Cardiac muscle cell (in vitro differentiated cells and primary cell): ENCODE measurements at regions not wholly inside any gene's neighbourhood (a gene's known extent, or its start where the extent isn't known, plus 50 kb on each side); places are given as distances from the start of the nearest gene placed in this dataset.

Experiments
- DNase-seq, 2 donors: peaks; one replicate each; pipeline versions ENCODE4 v3.0.0 to v3.0.0-alpha.2; 2010 to 2017; ENCODE audit warnings: low read depth in 1 of 2, low spot score in 1 of 2
- H3K27ac ChIP-seq: fragments of 200-600 bp; sonication (generic); 2 replicates; pipeline ENCODE4 v1.5.1; 2016
- H3K27me3 ChIP-seq: fragments of 200-600 bp; sonication (generic); 2 replicates; pipeline ENCODE4 v1.6.0; 2016; ENCODE audit warnings: control low read depth
- H3K36me3 ChIP-seq: fragments of 200-600 bp; sonication (generic); 2 replicates; pipeline ENCODE4 v1.5.1; 2016; ENCODE audit warnings: control low read depth
- H3K4me1 ChIP-seq: fragments of 200-600 bp; sonication (generic); 2 replicates; pipeline ENCODE4 v1.8.1; 2017; ENCODE audit warnings: low read depth, mild to moderate bottlenecking, mixed run types
- H3K4me3 ChIP-seq: fragments of 200-600 bp; sonication (generic); 2 replicates; pipeline ENCODE4 v1.5.1; 2016; ENCODE audit warnings: mild to moderate bottlenecking
- H3K9me3 ChIP-seq: fragments of 200-600 bp; sonication (generic); 2 replicates; pipeline ENCODE4 v1.5.1; 2017; ENCODE audit warnings: low read depth, mild to moderate bottlenecking, control low read depth
- CTCF ChIP-seq: IDR thresholded peaks from 2 replicates; pipeline ENCODE4 v1.5.1; 2012; ENCODE audit warnings: low read depth, mild to moderate bottlenecking, low read length

- Histone ChIP-seq H3K27ac (no peak overlapping the region), H3K27me3 (no peaks in the 10 kb centered on the region), H3K36me3 (no peaks in the 10 kb centered on the region), H3K4me3 (no peak overlapping the region), H3K9me3 (no peaks in the 10 kb centered on the region), H3K4me1 (peaks cover 14% of the 10 kb centered on the region)
- DNase-seq = no peak
- TF ChIP-seq CTCF = no peak
Measured at GRCh38 chr12:84745127-84745526, 167.5 kb downstream of the SLC6A15 start.

- no peak for TF ChIP-seq CTCF
- H3K27me3 ChIP-seq = no peaks in the 10 kb centered on the region
- DNase-seq = peak in 1 of 2 donors; percentile 38
- no peaks in the 10 kb centered on the region for H3K36me3 ChIP-seq
- no peaks in the 10 kb centered on the region for H3K9me3 ChIP-seq
- peak overlapping the region; percentile 28 for H3K27ac ChIP-seq
- peaks cover 26% of the 10 kb centered on the region for H3K4me1 ChIP-seq
- H3K4me3 ChIP-seq = no peak overlapping the region
Measured at GRCh38 chr12:84741692-84742091, 170.9 kb downstream of the SLC6A15 start.

- Histone ChIP-seq H3K27me3 (no peaks in the 10 kb centered on the region), H3K36me3 (no peaks in the 10 kb centered on the region), H3K4me1 (peaks cover 26% of the 10 kb centered on the region), H3K4me3 (no peak overlapping the region), H3K9me3 (no peaks in the 10 kb centered on the region), H3K27ac (peak overlapping the region; percentile 28)
- DNase-seq = no peak
- TF ChIP-seq CTCF = no peak
Measured at GRCh38 chr12:84741031-84741430, 171.6 kb downstream of the SLC6A15 start.

- Histone ChIP-seq H3K27me3 (no peaks in the 10 kb centered on the region), H3K4me1 (peaks cover 26% of the 10 kb centered on the region), H3K36me3 (no peaks in the 10 kb centered on the region), H3K4me3 (no peak overlapping the region), H3K27ac (peak overlapping the region; percentile 28), H3K9me3 (no peaks in the 10 kb centered on the region)
- TF ChIP-seq CTCF = no peak
- DNase-seq = no peak
Measured at GRCh38 chr12:84740602-84741001, 172.0 kb downstream of the SLC6A15 start.

- peaks cover 26% of the 10 kb centered on the region for H3K4me1 ChIP-seq
- H3K9me3 ChIP-seq = no peaks in the 10 kb centered on the region
- peak overlapping the region; percentile 33 for H3K27ac ChIP-seq
- TF ChIP-seq CTCF = no peak
- H3K36me3 ChIP-seq = no peaks in the 10 kb centered on the region
- DNase-seq = peak in 1 of 2 donors; percentile 40
- no peaks in the 10 kb centered on the region for H3K27me3 ChIP-seq
- H3K4me3 ChIP-seq = no peak overlapping the region
Measured at GRCh38 chr12:84738481-84738972, 174.1 kb downstream of the SLC6A15 start.
